ENCODE measurements at regions not wholly inside any gene's neighbourhood (a gene's known extent, or its start where the extent isn't known, plus 50 kb on each side); places are given as distances from the start of the nearest gene placed in this dataset.
"Not testable (repeated sequence)": the region's sequence is repeated elsewhere in the genome, so short reads cannot be mapped to it uniquely, and the experiment has no call there.

DNA sequence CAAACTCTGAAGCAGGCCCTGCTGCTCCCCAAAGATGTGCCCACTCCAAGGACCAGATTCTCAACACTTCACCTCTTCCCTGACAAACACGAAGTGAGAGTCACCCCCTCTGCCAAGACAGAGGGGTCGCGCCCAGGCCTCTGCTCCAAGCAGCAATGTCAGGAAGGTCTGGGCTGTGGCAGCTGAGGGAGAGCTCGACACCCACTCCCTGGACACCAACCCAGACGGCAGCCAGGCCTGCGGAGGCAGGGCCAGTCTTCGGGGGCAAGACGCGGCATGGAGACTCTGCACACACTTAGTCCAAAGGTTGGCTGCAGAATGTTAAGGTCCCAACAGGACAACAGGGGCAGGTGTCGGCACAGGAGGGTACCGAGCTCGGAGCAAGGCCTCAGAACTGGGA is 144.2 kb downstream of the DLL1 start:
- DNase-seq, result no peak

GRCh38 chr6:170146131-170146530 is 144.7 kb downstream of the DLL1 start:
- DNase-seq, result not testable (repeated sequence)

DNA sequence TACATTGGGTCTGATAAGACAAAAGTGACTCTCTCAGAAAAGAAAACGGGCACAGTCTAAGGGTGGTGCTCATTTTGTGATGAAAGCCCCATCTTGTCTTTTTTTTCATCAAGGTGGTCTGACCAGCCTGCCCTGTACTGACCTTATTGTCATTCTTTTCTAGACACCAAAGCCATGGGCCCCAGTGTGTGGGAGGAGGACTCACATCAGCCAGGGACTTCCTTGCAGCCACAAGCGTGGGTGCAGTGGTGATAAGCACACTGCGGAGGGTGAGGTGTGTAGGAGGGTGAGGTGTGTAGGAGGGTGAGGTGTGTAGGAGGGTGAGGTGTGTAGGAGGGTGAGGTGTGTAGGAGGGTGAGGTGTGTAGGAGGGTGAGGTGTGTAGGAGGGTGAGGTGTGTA is 145.2 kb downstream of the DLL1 start:
- not testable (repeated sequence) for DNase-seq

DNA sequence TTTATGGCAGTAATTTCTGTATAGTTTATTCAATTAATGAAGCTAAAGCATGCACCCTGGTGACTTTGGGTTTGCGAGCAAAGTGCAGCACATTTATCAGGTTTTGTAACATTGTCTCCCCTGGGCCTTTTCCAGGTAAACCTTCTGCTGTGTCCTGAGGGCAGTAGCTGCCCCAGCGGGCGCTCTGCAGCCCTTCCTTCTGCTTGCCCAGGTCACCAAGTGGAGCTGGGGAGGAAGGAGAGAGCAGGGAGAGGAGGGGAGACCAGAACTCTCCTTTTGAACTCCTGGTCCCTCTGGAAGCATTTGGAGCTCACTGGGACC is 145.6 kb downstream of the DLL1 start:
- no peak for DNase-seq

DNA sequence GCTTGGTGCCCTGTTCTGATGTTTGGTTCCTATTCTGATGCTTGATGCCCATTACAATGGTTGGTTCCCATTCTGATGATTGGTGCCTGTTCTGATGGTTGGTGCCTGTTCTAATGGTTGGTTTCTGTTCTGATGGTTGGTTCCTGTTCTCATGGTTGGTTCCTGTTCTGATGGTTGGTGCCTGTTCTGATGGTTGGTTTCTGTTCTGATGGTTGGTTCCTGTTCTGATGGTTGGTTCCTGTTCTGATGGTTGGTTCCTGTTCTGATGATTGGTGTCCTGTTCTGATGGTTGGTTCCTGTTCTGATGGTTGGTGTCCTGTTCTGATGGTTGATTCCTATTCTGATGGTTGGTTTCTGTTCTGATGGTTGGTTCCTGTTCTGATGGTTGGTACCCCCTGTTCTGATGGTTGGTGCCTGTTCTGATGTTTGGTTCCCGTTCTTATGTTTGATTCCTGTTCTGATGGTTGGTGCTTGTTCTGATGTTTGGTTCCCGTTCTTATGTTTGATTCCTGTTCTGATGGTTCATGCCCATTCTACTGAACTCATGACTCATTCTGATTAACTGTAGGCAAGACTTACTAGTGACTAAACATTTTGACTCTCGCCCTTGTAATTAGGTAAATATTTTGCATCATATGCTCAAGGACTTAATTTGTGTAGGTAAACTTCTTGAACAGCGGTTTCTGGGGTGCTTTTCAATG is 146.2 kb downstream of the DLL1 start:
- no peak for DNase-seq

- DNase-seq, result no peak
Observed at GRCh38 chr6:170143401-170144150, 147.3 kb downstream of the DLL1 start.

DNA sequence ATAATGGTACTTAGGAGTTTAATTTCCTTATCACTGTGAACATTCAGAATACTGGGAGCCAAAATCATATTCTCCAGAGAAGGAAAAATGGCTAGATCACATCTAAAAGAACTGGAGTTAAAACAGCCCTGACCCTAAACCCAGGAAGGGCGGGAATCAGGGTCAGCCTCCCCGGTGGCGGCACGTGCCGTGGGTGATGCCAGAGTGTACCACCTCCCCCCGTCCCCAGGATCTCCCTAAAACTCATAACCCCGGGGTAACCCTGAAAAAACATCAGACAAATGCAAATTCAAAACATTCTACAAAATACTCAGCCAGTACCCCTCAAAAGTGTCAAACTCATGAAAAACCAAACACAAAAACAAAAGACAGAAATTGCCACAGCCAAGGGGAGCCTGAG is 148.3 kb downstream of the DLL1 start:
- DNase-seq, result no peak

DNA sequence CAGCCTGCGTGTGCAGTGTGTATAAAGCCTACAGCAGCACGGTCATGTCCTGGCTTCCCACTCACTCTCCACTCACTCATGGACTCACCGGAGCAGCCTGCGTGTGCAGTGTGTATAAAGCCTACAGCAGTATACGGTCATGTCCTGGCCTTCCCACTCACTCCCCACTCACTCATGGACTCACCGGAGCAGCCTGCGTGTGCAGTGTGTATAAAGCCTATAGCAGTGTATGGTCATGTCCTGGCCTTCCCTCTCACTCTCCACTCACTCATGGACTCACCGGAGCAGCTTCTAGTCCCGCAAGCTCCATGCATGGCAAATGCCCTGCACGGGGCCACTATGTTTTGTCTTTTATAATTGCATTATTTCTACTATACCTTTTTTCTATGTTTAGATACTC is 149.8 kb downstream of the DLL1 start:
- DNase-seq, result not testable (repeated sequence)

- DNase-seq, result no peak
Observed at GRCh38 chr6:170140129-170140528, 150.7 kb downstream of the DLL1 start.

DNA sequence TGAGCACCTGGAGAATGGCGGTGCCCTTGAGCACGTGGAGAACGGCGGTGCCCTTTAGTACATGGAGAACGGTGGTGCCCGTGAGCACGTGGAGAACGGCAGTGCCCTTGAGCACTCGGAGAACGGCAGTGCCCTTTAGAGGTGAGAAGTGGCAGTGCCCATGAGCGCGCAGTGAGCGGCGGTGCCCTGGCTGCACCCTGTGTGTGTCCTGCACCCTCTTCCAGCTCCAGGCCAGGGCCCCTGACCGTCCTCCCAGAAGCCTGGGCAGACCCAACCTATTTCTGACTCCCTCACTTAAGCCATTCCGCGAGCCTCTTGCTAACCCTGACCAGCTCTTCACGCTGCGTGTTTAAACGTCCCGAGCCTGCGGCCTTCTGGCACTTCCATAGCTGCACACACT is 151.3 kb downstream of the DLL1 start:
- no peak for DNase-seq

DNA sequence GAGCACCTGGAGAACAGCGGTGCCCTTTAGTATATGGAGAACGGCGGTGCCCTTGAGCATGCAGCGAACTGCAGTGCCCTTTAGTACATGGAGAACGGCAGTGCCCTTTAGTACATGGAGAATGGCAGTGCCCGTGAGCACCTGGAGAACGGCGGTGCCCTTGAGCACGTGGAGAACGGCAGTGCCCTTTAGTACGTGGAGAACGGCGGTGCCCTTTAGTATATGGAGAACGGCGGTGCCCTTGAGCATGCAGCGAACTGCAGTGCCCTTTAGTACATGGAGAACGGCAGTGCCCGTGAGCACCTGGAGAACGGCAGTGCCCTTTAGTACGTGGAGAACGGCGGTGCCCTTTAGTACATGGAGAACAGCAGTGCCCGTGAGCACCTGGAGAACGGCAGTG is 151.8 kb downstream of the DLL1 start:
- not testable (repeated sequence) for DNase-seq

DNA sequence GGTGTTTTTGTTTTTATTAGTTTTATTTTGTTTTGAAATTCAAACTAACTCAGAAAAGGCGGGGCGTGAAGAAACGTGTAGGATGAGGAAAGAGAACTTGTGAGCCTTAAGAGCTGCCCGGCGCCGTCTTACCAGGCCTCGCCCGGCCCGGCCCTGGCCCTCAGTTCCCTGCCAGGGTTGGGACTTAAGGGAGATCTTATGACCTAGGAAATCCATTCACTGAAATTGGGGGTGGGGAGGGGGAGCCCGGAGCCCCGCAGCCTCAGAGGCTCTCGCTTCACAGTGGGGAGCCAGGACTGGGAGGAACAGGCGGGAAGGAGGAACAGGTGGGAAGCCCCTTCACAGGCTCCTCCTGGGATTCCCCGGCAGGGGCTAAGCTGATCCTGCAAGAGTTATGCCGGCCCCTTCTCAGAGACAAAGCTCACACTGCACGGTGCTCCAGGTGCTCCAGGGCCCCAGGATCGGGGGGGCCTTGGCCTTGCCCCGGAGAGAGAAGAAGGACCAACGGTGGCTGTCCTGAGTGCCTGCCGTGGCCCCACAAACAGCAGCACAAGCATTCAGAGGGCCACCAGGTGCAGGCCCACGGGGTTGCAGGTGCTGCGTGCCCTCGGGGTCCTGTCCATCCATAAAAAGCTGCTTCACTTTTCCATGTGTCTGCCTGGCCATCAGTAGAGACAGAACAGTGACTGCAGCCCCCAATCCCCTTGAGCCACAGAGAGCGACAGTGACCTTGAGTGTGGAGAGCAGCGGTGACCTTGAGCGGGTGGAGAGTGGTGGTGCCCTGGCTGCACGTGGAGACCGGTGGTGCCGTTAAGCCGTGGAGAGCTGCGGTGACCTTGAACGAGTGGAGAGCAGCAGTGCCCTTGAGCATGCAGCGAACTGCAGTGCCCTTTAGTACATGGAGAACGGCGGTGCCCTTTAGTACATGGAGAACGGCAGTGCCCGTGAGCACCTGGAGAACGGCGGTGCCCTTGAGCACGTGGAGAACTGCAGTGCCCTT is 152.7 kb downstream of the DLL1 start:
- DNase-seq, result no peak

- DNase-seq, result no peak
Observed at GRCh38 chr6:170137176-170137891, 153.5 kb downstream of the DLL1 start.

DNA sequence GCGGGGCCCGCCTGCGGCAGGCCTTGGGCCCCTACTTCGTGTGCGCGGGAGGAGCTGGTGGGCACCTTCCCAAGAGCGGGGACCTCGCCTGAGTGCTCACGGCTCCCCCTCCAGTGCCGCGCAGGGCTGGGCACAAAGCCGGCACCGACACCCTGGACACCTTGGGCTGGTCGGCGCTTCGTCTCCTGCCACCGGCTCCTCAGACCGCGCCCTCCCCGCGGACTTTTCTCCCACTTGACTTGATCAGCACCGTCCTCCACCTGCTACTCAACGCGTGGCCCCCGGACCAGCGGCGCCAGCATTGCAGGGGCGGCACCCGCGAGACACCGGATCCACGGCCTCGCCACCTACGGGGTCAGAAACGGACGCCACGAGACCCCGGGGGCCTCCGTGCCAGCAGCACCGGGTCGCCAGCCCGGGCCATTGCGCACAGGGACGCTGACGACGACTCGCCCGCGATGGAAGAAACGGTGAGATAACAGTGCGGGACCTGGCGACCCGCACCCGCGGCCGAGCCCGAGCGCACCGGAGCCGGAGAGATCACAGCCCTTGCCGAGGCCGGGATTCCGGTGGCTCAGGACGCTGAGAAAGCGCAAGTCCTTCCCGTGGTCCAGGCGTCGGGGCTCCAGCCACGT is 154.2 kb downstream of the DLL1 start:
- DNase-seq, result no peak

DNA sequence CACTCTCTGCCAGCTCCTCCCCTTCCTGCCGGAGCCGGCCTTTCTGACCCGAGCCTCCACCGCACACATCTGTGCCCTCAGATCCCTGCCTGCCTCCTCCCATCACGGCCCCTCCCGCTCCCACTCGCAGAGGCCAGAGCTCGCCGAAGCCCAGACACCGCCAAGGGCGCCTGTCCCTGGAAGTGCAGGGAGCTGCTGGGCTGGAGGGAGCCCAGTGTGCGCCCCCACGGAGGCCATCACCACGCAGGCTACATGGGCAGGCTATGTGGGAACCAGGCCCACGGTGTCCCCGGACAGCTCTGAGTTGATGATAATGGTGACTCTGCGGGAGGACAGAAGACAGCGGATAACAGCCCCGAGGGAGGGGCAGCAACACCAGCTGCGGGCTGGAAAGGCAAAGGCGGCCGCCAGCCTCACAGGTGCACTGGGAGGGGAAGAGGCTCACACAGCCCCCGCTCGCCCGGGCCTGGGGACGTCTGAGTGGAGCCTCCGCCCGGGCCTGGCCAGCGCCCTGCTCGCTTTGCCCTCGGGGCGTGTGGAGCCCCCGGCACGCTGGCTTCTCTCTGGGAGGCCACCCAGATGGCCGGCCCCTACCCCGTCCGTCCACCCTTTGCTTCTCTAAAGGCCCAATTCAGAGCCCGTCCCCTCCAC is 154.9 kb downstream of the DLL1 start:
- no peak for DNase-seq

GRCh38 chr6:170135461-170135820 is 155.4 kb downstream of the DLL1 start:
- DNase-seq, result no peak

GRCh38 chr6:170134471-170135440 is 156.1 kb downstream of the DLL1 start:
- no peak for DNase-seq

DNA sequence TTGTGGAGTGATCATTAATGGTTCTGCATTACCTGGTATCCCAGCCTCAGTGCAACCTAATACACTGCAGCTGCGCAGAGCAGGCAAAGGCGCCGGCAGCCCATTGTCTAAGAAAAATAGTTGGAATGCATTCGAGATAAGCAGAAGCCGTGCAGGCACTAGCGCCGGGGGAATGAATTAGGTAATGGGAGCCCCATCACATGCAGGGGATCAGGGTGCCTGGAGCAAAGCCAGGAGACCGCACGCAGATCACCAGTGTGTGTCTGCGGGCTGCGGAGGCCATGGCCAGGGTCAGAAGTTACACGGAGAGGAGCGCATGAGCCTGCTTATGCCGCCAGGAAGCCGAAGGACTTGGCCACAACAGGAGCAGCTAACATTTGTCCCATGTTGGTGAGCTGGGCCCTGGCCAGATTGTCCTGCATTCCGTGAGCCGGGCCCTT is 156.8 kb downstream of the DLL1 start:
- DNase-seq, result no peak

DNA sequence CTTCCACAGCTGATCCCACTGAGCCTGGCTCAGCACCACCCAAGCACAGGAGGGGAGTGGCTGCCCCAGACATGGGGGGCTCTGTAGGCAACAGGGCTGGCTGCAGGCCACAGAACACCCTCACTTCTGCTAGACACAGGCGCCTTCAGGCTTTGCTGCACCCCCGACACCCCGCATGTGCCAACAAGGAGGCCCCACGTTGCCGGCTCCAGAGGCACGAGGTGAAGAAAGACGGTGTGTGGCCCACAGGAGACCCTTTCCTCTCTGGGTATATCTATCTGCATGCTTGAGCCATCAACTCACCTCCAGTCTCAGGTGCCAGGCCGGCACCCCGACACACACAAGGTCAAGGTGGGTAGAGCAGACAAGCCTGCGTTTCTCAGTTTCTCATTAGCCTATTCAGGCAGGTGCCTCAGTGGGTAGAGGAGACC is 158.3 kb downstream of the DLL1 start:
- DNase-seq, result no peak

DNA sequence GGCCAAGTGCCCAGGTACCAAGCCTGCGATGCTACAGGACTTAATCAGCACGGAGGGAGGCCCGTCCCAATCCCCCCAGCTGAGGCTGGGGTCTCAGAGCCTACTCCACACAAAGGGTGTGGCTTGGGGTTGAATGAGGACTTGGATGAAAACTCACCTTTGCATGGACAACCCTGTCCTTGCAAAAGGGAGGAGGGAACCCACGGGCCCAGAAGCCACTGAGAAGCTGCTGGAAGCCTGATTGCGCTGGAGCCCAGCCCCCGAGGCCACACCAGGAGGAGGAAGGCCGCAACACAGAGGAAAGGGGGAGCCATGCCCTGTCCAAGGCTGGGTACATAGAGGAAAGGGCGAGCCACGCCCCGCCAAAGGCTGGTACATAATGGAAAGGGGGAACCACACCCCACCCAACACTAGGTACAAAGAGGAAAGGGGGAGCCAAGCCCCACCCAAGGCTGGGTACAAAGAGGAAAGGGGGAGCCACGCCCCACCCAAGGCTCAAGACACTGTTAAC is 158.8 kb downstream of the DLL1 start:
- no peak for DNase-seq
